ENCODE measurements at regions not wholly inside any gene's neighbourhood (a gene's known extent, or its start where the extent isn't known, plus 50 kb on each side); places are given as distances from the start of the nearest gene placed in this dataset.

DNA sequence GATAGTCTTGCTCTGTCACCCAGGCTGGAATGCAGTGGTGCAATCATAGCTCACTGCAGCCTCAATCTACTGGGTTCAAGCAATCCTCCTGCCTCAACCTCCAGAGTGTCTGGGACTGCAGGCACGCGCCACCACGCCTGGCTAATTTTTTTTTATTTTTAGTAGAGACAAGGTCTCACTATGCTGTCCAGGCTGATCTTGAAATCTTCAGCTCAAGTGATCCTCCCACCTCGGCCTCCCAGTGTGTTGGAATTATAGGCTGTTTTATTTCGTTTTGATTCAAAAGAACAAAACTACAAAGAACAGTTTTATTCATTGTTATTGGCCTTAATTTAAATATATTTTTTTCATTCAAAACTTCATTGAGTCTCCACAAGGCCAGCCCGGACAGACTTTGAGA lies 109.8 kb upstream of the NFE2L3 start:
- Mint-ChIP-seq H3K4me1 (peaks cover 7 to 10% (median 8%) of the 10 kb centered on the region in 3 donors), H3K4me3 (no peak overlapping the region), H3K9me3 (no peaks in the 10 kb centered on the region), H3K27me3 (peaks cover 17 to 47% of the 10 kb centered on the region in 2 donors), H3K36me3 (no peaks in the 10 kb centered on the region), H3K27ac (no peak overlapping the region)
- no peak overlapping the region for H3K27ac ChIP-seq (ENCODE audit: low read length)
- no peak overlapping the region for H3K4me3 ChIP-seq (ENCODE audit: control insufficient read depth in 1 of 2, extremely low read depth in 1 of 2, low read length in 1 of 2)
- ChIA-PET POLR2A (no interaction called here), CTCF (no interaction called here)
- H3K4me1 ChIP-seq (ENCODE audit: control insufficient read depth in 1 of 2, extremely low read depth in 1 of 2, insufficient read depth in 2 of 2, low read length in 2 of 2), result peaks cover 0 to 3% of the 10 kb centered on the region in 2 experiments
- WGBS (ENCODE audit: insufficient coverage), result no CpG with 5 or more reads among the region's 6 CpGs
- H3K36me3 ChIP-seq (ENCODE audit: control insufficient read depth in 2 of 2, extremely low read depth in 1 of 2, insufficient read depth in 1 of 2, low read length in 1 of 2), result no peaks in the 10 kb centered on the region
- DNase-seq, result no peak
- H3K27me3 ChIP-seq (replicated peaks in 1 of 2; ENCODE audit: control insufficient read depth in 2 of 2, extremely low read depth in 1 of 2, insufficient read depth in 2 of 2, low read length in 1 of 2), result peaks cover 0 to 19% of the 10 kb centered on the region in 2 experiments
- no peak for ATAC-seq (replicated peaks in 1 of 4)
- no peaks in the 10 kb centered on the region for H3K9me3 ChIP-seq

GRCh38 chr7:26043801-26044200 lies 108.2 kb upstream of the NFE2L3 start:
- no peaks in the 10 kb centered on the region for H3K9me3 ChIP-seq
- no peaks in the 10 kb centered on the region for H3K4me1 ChIP-seq (ENCODE audit: control insufficient read depth in 1 of 2, extremely low read depth in 1 of 2, insufficient read depth in 2 of 2, low read length in 2 of 2)
- Mint-ChIP-seq H3K27ac (no peak overlapping the region), H3K27me3 (peaks cover 17 to 33% of the 10 kb centered on the region in 2 donors), H3K36me3 (no peaks in the 10 kb centered on the region), H3K4me1 (peaks cover 0 to under 1% (median under 1%) of the 10 kb centered on the region in 3 donors), H3K9me3 (no peaks in the 10 kb centered on the region), H3K4me3 (no peak overlapping the region)
- H3K27me3 ChIP-seq (replicated peaks in 1 of 2; ENCODE audit: control insufficient read depth in 2 of 2, extremely low read depth in 1 of 2, insufficient read depth in 2 of 2, low read length in 1 of 2), result peaks cover 0 to 19% of the 10 kb centered on the region in 2 experiments
- no peak overlapping the region for H3K27ac ChIP-seq (ENCODE audit: low read length)
- DNase-seq, result no peak
- H3K36me3 ChIP-seq (ENCODE audit: control insufficient read depth in 2 of 2, extremely low read depth in 1 of 2, insufficient read depth in 1 of 2, low read length in 1 of 2), result no peaks in the 10 kb centered on the region
- 85% methylated on average over 5 of the region's 7 CpGs for WGBS (ENCODE audit: insufficient coverage)
- CTCF ChIA-PET, result interaction anchor here in 1 of 2 donors (0.6 kb wide), 1 partner anchor 228 kb away, joined by 7 read pairs; no protein-coding TSS in a partner anchor
- no peak overlapping the region for H3K4me3 ChIP-seq (ENCODE audit: control insufficient read depth in 1 of 2, extremely low read depth in 1 of 2, low read length in 1 of 2)
- POLR2A ChIA-PET, result no interaction called here
- ATAC-seq (replicated peaks in 1 of 4), result no peak

DNA sequence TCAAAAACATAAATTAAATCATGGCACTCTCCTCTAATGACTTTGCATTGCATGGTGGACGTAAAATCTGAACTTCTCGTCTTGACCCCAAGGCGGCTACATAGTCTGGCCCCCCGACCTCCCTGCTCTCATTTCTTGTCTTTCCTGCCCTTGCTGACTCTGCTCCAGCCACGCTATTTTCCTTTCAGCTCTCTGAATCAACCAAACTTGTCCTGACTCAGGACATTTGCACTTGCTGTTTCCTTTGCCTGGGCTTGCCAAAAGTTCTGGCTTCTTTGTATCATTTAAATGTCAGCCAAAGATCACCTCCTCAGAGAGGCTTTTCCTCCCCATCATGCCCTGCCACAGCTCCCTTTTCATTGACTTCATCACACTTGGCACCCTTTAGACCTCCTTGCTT lies 107.7 kb upstream of the NFE2L3 start:
- Mint-ChIP-seq H3K27ac (no peak overlapping the region), H3K27me3 (peaks cover 17 to 32% of the 10 kb centered on the region in 2 donors), H3K36me3 (no peaks in the 10 kb centered on the region), H3K4me3 (no peak overlapping the region), H3K4me1 (no peaks in the 10 kb centered on the region), H3K9me3 (no peaks in the 10 kb centered on the region)
- 84% methylated on average over 5 of the region's 5 CpGs for WGBS (ENCODE audit: insufficient coverage)
- DNase-seq (no peak), ATAC-seq (replicated peaks in 1 of 4) (no peak)
- Histone ChIP-seq H3K36me3 (ENCODE audit: control insufficient read depth in 2 of 2, extremely low read depth in 1 of 2, insufficient read depth in 1 of 2, low read length in 1 of 2) (no peaks in the 10 kb centered on the region), H3K27ac (ENCODE audit: low read length) (no peak overlapping the region), H3K9me3 (no peaks in the 10 kb centered on the region), H3K4me3 (ENCODE audit: control insufficient read depth in 1 of 2, extremely low read depth in 1 of 2, low read length in 1 of 2) (no peak overlapping the region), H3K27me3 (replicated peaks in 1 of 2; ENCODE audit: control insufficient read depth in 2 of 2, extremely low read depth in 1 of 2, insufficient read depth in 2 of 2, low read length in 1 of 2) (peaks cover 0 to 19% of the 10 kb centered on the region in 2 experiments), H3K4me1 (ENCODE audit: control insufficient read depth in 1 of 2, extremely low read depth in 1 of 2, insufficient read depth in 2 of 2, low read length in 2 of 2) (no peaks in the 10 kb centered on the region)
- POLR2A ChIA-PET, result no interaction called here
- CTCF ChIA-PET, result no interaction called here

DNA sequence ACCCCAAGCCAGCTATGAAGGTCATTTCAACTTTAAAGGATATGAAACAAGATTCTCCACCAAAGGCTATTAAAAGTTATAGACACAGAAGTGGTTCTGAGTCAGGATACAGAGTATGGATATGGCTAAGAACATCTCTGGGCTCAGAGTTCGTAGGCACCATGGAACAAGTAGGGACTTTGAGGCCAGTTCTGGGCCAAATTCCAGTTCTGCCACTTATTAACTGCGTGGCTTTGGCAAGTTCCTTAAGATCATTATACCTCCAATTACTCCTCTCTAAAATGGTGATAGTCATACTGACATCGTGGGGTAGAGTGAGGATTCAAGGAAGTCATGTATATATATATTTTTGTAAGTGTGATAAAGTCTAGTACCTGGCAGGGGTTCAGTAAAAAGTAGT lies 105.8 kb upstream of the NFE2L3 start:
- no CpG with 5 or more reads among the region's 3 CpGs for WGBS (ENCODE audit: insufficient coverage)
- no peak overlapping the region for H3K4me3 ChIP-seq (ENCODE audit: control insufficient read depth in 1 of 2, extremely low read depth in 1 of 2, low read length in 1 of 2)
- ATAC-seq (replicated peaks in 1 of 4) (no peak), DNase-seq (no peak)
- no peak overlapping the region for H3K27ac Mint-ChIP-seq
- peaks cover 20 to 35% of the 10 kb centered on the region in 2 donors for H3K27me3 Mint-ChIP-seq
- no peaks in the 10 kb centered on the region for H3K36me3 Mint-ChIP-seq
- H3K36me3 ChIP-seq (ENCODE audit: control insufficient read depth in 2 of 2, extremely low read depth in 1 of 2, insufficient read depth in 1 of 2, low read length in 1 of 2), result no peaks in the 10 kb centered on the region
- POLR2A ChIA-PET, result no interaction called here
- CTCF ChIA-PET, result no interaction called here
- no peaks in the 10 kb centered on the region for H3K9me3 Mint-ChIP-seq
- H3K9me3 ChIP-seq, result no peaks in the 10 kb centered on the region
- H3K4me3 Mint-ChIP-seq, result no peak overlapping the region
- H3K27ac ChIP-seq (ENCODE audit: low read length), result no peak overlapping the region
- peaks cover 0 to 11% of the 10 kb centered on the region in 2 experiments for H3K27me3 ChIP-seq (replicated peaks in 1 of 2; ENCODE audit: control insufficient read depth in 2 of 2, extremely low read depth in 1 of 2, insufficient read depth in 2 of 2, low read length in 1 of 2)
- H3K4me1 ChIP-seq (ENCODE audit: control insufficient read depth in 1 of 2, extremely low read depth in 1 of 2, insufficient read depth in 2 of 2, low read length in 2 of 2), result no peaks in the 10 kb centered on the region
- H3K4me1 Mint-ChIP-seq, result no peaks in the 10 kb centered on the region

GRCh38 chr7:26046878-26047277 lies 105.1 kb upstream of the NFE2L3 start:
- H3K36me3 ChIP-seq (ENCODE audit: control insufficient read depth in 2 of 2, extremely low read depth in 1 of 2, insufficient read depth in 1 of 2, low read length in 1 of 2), result no peaks in the 10 kb centered on the region
- POLR2A ChIA-PET, result no interaction called here
- no peak overlapping the region for H3K4me3 Mint-ChIP-seq
- no peak overlapping the region for H3K27ac ChIP-seq (ENCODE audit: low read length)
- ATAC-seq (replicated peaks in 1 of 4) (no peak), DNase-seq (no peak)
- no peaks in the 10 kb centered on the region for H3K36me3 Mint-ChIP-seq
- H3K9me3 Mint-ChIP-seq, result no peaks in the 10 kb centered on the region
- H3K27me3 Mint-ChIP-seq, result peaks cover 26 to 35% of the 10 kb centered on the region in 2 donors
- CTCF ChIA-PET, result interaction anchor here in 1 of 2 donors (0.6 kb wide), 1 partner anchor 136 kb away, joined by 3 read pairs; no protein-coding TSS in a partner anchor
- no peak overlapping the region for H3K4me3 ChIP-seq (ENCODE audit: control insufficient read depth in 1 of 2, extremely low read depth in 1 of 2, low read length in 1 of 2)
- no peak overlapping the region for H3K27ac Mint-ChIP-seq
- no peaks in the 10 kb centered on the region for H3K4me1 ChIP-seq (ENCODE audit: control insufficient read depth in 1 of 2, extremely low read depth in 1 of 2, insufficient read depth in 2 of 2, low read length in 2 of 2)
- peaks cover 0 to 11% of the 10 kb centered on the region in 2 experiments for H3K27me3 ChIP-seq (replicated peaks in 1 of 2; ENCODE audit: control insufficient read depth in 2 of 2, extremely low read depth in 1 of 2, insufficient read depth in 2 of 2, low read length in 1 of 2)
- no CpG with 5 or more reads among the region's 1 CpG for WGBS (ENCODE audit: insufficient coverage)
- H3K9me3 ChIP-seq, result no peaks in the 10 kb centered on the region
- no peaks in the 10 kb centered on the region for H3K4me1 Mint-ChIP-seq

DNA sequence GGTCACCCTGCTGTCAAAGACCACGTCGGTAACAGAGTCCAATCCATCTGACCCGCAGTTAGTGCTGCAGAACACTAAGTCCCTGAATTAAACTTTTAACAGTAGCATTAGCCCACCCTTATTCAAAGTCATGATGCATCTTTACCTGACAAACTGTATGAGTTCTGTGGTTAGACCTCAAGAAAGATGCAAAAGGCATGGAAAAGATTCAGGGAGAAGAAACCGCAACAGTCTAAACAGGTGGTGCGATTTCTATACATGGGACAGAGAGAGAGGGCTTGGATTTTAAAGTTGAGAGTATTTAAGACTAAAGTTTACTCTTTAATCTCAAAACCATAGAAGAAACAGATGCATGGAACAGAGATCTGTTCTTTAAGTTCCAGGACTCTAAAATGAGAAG lies 103.3 kb upstream of the NFE2L3 start:
- Histone ChIP-seq H3K27ac (ENCODE audit: low read length) (no peak overlapping the region), H3K27me3 (replicated peaks in 1 of 2; ENCODE audit: control insufficient read depth in 2 of 2, extremely low read depth in 1 of 2, insufficient read depth in 2 of 2, low read length in 1 of 2) (peaks cover 0 to 6% of the 10 kb centered on the region in 2 experiments), H3K9me3 (peaks cover 2% of the 10 kb centered on the region), H3K36me3 (ENCODE audit: control insufficient read depth in 2 of 2, extremely low read depth in 1 of 2, insufficient read depth in 1 of 2, low read length in 1 of 2) (no peaks in the 10 kb centered on the region), H3K4me1 (ENCODE audit: control insufficient read depth in 1 of 2, extremely low read depth in 1 of 2, insufficient read depth in 2 of 2, low read length in 2 of 2) (no peaks in the 10 kb centered on the region), H3K4me3 (ENCODE audit: control insufficient read depth in 1 of 2, extremely low read depth in 1 of 2, low read length in 1 of 2) (no peak overlapping the region)
- peaks cover 0 to 1% (median 0%) of the 10 kb centered on the region in 3 donors for H3K9me3 Mint-ChIP-seq
- no peaks in the 10 kb centered on the region for H3K4me1 Mint-ChIP-seq
- DNase-seq (no peak), ATAC-seq (replicated peaks in 1 of 4) (no peak)
- WGBS (ENCODE audit: insufficient coverage), result no CpG with 5 or more reads among the region's 5 CpGs
- ChIA-PET CTCF (interaction anchor here in 1 of 2 donors (0.6 kb wide), 1 partner anchor 275 kb away, joined by 3 read pairs; no protein-coding TSS in a partner anchor), POLR2A (no interaction called here)
- no peak overlapping the region for H3K27ac Mint-ChIP-seq
- peaks cover 22 to 36% of the 10 kb centered on the region in 2 donors for H3K27me3 Mint-ChIP-seq
- H3K36me3 Mint-ChIP-seq, result no peaks in the 10 kb centered on the region
- no peak overlapping the region for H3K4me3 Mint-ChIP-seq

DNA sequence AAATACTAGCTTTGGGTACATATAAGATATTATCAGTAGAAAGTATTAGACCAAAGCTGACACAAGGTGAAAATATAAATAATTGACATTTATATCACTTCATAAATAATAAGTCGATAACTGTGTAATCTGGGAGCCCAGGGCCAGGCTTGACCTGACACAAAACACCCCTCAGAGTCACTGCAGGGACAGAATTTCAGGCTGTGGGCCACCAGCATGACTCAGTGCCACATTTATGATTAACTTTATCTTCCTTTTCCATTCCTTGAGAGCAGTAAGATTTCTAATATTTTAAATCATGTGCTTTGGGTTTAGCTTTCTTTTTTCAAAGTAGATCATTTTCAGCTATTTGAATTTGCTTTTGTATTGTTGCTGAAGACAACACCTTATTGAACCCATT lies 102.9 kb upstream of the NFE2L3 start:
- ChIA-PET CTCF (interaction anchor here in 1 of 2 donors (0.6 kb wide), 1 partner anchor 276 kb away, joined by 3 read pairs; no protein-coding TSS in a partner anchor), POLR2A (no interaction called here)
- no CpG with 5 or more reads among the region's 1 CpG for WGBS (ENCODE audit: insufficient coverage)
- Mint-ChIP-seq H3K4me1 (no peaks in the 10 kb centered on the region), H3K36me3 (no peaks in the 10 kb centered on the region), H3K27ac (no peak overlapping the region), H3K9me3 (peaks cover 0 to 3% (median 2%) of the 10 kb centered on the region in 3 donors), H3K4me3 (no peak overlapping the region), H3K27me3 (peaks cover 18 to 34% of the 10 kb centered on the region in 2 donors)
- Histone ChIP-seq H3K9me3 (peaks cover 2% of the 10 kb centered on the region), H3K4me3 (ENCODE audit: control insufficient read depth in 1 of 2, extremely low read depth in 1 of 2, low read length in 1 of 2) (no peak overlapping the region), H3K4me1 (ENCODE audit: control insufficient read depth in 1 of 2, extremely low read depth in 1 of 2, insufficient read depth in 2 of 2, low read length in 2 of 2) (no peaks in the 10 kb centered on the region), H3K27ac (ENCODE audit: low read length) (no peak overlapping the region), H3K27me3 (replicated peaks in 1 of 2; ENCODE audit: control insufficient read depth in 2 of 2, extremely low read depth in 1 of 2, insufficient read depth in 2 of 2, low read length in 1 of 2) (peaks cover 0 to 4% of the 10 kb centered on the region in 2 experiments), H3K36me3 (ENCODE audit: control insufficient read depth in 2 of 2, extremely low read depth in 1 of 2, insufficient read depth in 1 of 2, low read length in 1 of 2) (no peaks in the 10 kb centered on the region)
- DNase-seq (no peak), ATAC-seq (replicated peaks in 1 of 4) (no peak)
